Parathyroid adenoma (tissue), 2 donors: ENCODE measurements at regions not wholly inside any gene's neighbourhood (a gene's known extent, or its start where the extent isn't known, plus 50 kb on each side); places are given as distances from the start of the nearest gene placed in this dataset.

Source experiments
- H2AFZ ChIP-seq: fragments of 300-600 bp; sonication (generic); one replicate; pipeline ENCODE4 v1.7.0; 2017; ENCODE audit warnings: antibody characterized with exemption, mild to moderate bottlenecking
- H3K27ac ChIP-seq: fragments of 300-600 bp; sonication (generic); one replicate; pipeline ENCODE4 v1.7.0; 2017
- H3K27me3 ChIP-seq: fragments of 300-600 bp; sonication (generic); one replicate; pipeline ENCODE4 v1.7.0; 2017; ENCODE audit warnings: low read length; ENCODE audit not compliant: control insufficient read depth, insufficient read depth
- H3K36me3 ChIP-seq: fragments of 300-600 bp; sonication (generic); one replicate; pipeline ENCODE4 v1.7.0; 2017; ENCODE audit warnings: low read length; ENCODE audit not compliant: control insufficient read depth, insufficient read depth
- H3K4me1 ChIP-seq: fragments of 300-600 bp; sonication (generic); one replicate; pipeline ENCODE4 v1.7.0; 2017; ENCODE audit warnings: control low read depth
- H3K4me2 ChIP-seq: fragments of 300-600 bp; sonication (generic); one replicate; pipeline ENCODE4 v1.7.0; 2017; ENCODE audit warnings: low read length
- H3K4me3 ChIP-seq: fragments of 300-600 bp; sonication (generic); one replicate; pipeline ENCODE4 v1.7.0; 2017; ENCODE audit warnings: low read depth, low read length
- H3K79me2 ChIP-seq: fragments of 300-600 bp; sonication (generic); one replicate; pipeline ENCODE4 v1.7.0; 2017; ENCODE audit warnings: control low read depth
- H3K9ac ChIP-seq: fragments of 300-600 bp; sonication (generic); one replicate; pipeline ENCODE4 v1.7.0; 2017; ENCODE audit warnings: mild to moderate bottlenecking
- H3K9me3 ChIP-seq: fragments of 300-600 bp; sonication (generic); one replicate; pipeline ENCODE4 v1.7.0; 2017; ENCODE audit warnings: low read length; ENCODE audit not compliant: control insufficient read depth
- TF ChIP-seq, protein P1 (sequence below): fragments of 300-600 bp; sonication (generic); IDR thresholded peaks from one replicate; pipeline ENCODE4 v1.7.0; 2017; ENCODE audit warnings: antibody characterized with exemption, mild to moderate bottlenecking
- donor health status: primary hyperparathyroidism.

DNA sequence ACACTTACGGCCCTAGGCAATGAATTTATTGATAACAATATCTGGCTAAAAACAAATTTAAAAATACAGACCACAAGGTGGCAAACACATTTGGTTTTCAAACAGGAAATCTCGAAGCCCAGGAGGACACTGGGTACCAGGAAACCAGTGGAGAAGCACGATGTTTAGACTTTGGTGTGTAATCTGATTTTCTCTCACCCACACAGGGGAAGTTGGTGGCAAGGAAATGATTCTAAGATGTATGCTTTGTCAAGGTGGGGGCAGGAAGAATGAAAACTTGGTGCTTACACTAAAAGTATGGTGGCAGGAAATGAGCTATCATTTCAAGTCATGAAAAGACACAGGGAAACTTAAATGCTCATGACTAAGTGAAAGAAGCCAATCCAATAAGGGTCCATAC is 113.2 kb upstream of the ANKRD1 start:
- TF ChIP-seq, protein P1, sequence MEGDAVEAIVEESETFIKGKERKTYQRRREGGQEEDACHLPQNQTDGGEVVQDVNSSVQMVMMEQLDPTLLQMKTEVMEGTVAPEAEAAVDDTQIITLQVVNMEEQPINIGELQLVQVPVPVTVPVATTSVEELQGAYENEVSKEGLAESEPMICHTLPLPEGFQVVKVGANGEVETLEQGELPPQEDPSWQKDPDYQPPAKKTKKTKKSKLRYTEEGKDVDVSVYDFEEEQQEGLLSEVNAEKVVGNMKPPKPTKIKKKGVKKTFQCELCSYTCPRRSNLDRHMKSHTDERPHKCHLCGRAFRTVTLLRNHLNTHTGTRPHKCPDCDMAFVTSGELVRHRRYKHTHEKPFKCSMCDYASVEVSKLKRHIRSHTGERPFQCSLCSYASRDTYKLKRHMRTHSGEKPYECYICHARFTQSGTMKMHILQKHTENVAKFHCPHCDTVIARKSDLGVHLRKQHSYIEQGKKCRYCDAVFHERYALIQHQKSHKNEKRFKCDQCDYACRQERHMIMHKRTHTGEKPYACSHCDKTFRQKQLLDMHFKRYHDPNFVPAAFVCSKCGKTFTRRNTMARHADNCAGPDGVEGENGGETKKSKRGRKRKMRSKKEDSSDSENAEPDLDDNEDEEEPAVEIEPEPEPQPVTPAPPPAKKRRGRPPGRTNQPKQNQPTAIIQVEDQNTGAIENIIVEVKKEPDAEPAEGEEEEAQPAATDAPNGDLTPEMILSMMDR = no peak
- Histone ChIP-seq H3K4me3 (no peak overlapping the region), H3K27me3 (no peaks in the 10 kb centered on the region), H3K4me1 (peaks cover 8% of the 10 kb centered on the region), H3K9me3 (no peaks in the 10 kb centered on the region), H3K27ac (no peak overlapping the region), H2AFZ (peak overlapping the region; percentile 8), H3K79me2 (no peaks in the 10 kb centered on the region), H3K9ac (no peak overlapping the region), H3K4me2 (no peak overlapping the region), H3K36me3 (no peaks in the 10 kb centered on the region)

DNA sequence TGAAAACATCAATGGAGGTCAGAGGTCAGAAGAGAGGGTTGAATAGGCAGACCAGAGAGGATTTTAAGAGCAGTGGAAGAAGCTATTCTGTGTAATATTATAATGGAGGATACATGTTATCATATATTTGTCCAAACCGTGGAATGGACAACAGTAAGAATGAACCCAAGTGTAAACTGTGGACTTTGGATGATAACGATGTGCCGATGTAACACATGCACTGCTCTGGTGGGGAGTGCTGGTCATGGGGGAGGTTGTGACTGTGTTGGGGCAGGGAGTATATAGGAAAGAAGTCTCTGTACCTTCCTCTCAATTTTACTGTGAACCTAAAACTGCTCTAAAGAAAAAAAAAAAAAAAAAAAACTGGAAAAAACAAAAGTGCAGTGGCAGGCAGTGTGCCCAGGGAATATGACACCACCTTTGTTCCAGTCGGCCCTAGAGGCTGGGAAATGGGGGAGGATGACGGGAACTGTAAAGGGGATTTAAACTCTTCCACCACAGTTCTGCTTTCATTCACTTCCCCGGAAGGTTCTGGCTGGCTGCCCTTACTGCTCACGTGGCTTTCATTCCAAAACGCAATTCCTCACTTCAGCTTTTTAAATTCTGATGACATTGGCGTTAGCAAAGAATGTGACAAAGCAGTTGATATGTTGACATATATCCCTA is 113.7 kb upstream of the ANKRD1 start:
- TF ChIP-seq, protein P1 = no peak
- Histone ChIP-seq H2AFZ (peak overlapping the region; percentile 43), H3K27me3 (no peaks in the 10 kb centered on the region), H3K36me3 (no peaks in the 10 kb centered on the region), H3K27ac (no peak overlapping the region), H3K79me2 (no peaks in the 10 kb centered on the region), H3K9me3 (no peaks in the 10 kb centered on the region), H3K4me1 (peaks cover 8% of the 10 kb centered on the region), H3K4me2 (peak overlapping the region; percentile 39), H3K9ac (no peak overlapping the region), H3K4me3 (no peak overlapping the region)

DNA sequence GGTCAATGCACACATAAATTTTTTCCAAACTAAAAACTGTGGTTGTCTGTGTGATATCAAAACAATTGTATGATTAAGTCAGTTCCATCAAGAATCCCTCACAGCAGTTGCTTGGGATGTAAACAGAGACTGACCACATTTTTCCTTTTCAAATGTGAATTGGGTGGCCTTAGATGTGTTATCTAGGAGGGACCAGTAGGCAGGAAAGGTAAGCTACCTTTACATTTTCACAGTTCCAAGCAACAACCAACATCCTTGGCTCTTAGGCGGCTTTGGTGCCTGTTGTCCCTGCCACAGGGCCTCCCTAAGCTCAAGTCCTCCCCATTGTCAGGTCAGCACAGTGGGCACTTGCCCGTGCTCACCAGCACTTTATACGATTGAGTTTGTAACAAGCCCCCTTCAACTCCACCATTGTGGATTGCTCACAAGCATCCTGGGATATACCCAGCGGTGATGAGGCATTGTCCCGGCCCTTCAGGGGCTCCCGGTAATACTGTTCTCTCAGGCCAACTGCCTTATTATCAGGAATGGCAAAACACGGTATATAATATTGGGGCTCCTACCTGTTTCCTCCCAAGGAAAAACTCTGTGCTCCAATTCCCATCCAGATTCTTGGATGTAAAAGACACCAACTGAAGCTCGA is 114.9 kb upstream of the ANKRD1 start:
- Histone ChIP-seq H3K9ac (no peak overlapping the region), H3K4me3 (no peak overlapping the region), H2AFZ (no peak overlapping the region), H3K27ac (no peak overlapping the region), H3K9me3 (no peaks in the 10 kb centered on the region), H3K79me2 (no peaks in the 10 kb centered on the region), H3K4me2 (no peak overlapping the region), H3K27me3 (no peaks in the 10 kb centered on the region), H3K4me1 (peaks cover 8% of the 10 kb centered on the region), H3K36me3 (no peaks in the 10 kb centered on the region)
- TF ChIP-seq, protein P1 = no peak

DNA sequence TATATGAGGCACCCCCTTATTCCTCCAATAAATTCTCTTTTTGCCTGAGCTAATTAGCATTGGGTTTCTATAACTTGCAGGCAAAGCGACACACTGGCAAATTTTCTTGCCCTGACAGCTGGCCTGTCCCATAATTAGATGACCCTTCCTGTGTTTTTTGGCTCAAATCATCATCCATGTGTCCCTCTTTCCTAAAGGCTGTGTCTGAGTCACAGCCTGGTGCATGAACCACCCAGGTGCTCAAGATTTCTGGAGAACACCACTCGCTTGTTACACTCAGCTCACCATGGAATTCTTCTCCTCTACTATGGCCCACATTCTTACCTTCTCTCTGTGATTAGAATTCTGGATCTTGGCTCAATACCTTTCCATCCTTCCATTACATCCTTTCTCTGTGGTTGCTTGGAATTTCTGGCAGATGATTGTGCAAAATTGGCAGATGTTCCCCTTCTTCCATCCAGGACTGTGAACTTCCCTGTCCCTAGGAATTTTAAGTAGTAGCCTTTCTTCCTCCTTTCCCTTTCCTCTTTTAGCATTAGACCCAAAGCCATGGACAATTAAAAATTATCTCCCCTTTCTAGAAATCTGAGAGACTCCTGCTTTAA is 116.0 kb upstream of the ANKRD1 start:
- H3K27ac ChIP-seq = no peak overlapping the region
- H3K27me3 ChIP-seq = no peaks in the 10 kb centered on the region
- H3K4me1 ChIP-seq = peaks cover 8% of the 10 kb centered on the region
- H3K4me3 ChIP-seq = no peak overlapping the region
- H3K36me3 ChIP-seq = no peaks in the 10 kb centered on the region
- H2AFZ ChIP-seq = no peak overlapping the region
- H3K9me3 ChIP-seq = no peaks in the 10 kb centered on the region
- no peak overlapping the region for H3K4me2 ChIP-seq
- TF ChIP-seq, protein P1 = no peak
- no peak overlapping the region for H3K9ac ChIP-seq
- H3K79me2 ChIP-seq = no peaks in the 10 kb centered on the region
